ENCODE measurements at regions not wholly inside any gene's neighbourhood (a gene's known extent, or its start where the extent isn't known, plus 50 kb on each side); places are given as distances from the start of the nearest gene placed in this dataset.

GRCh38 chr3:117356091-117356705 is 646.6 kb downstream of the TUSC7 start:
- intact Hi-C loops (cut with micrococcal nuclease), result no loop called here
- H3K36me3 ChIP-seq (ENCODE audit: low read depth, low read length), result no peaks in the 10 kb centered on the region
- no peak overlapping the region for H2AFZ ChIP-seq (ENCODE audit: low read length)
- H3K9ac ChIP-seq (ENCODE audit: low read length), result no peak overlapping the region
- ATAC-seq, result no peak
- DNase-seq, result no peak
- no peaks in the 10 kb centered on the region for H3F3A ChIP-seq (ENCODE audit: low read length, unreplicated experiment)
- no peak overlapping the region for H3K27ac ChIP-seq (ENCODE audit: low read length)
- H3K4me2 ChIP-seq (ENCODE audit: low read length), result no peak overlapping the region
- BruUV-seq (replicated peaks), result no TSS peak
- H4K20me1 ChIP-seq (ENCODE audit: low read length), result no peaks in the 10 kb centered on the region
- no peak for TF ChIP-seq EZH2 (IDR thresholded peaks at IDR 0.05; ENCODE audit: low read length, unreplicated experiment)
- no peak for TF ChIP-seq EZH2phosphoT487 (IDR thresholded peaks at IDR 0.05; ENCODE audit: borderline replicate concordance, low read length)
- TF ChIP-seq, protein P1, sequence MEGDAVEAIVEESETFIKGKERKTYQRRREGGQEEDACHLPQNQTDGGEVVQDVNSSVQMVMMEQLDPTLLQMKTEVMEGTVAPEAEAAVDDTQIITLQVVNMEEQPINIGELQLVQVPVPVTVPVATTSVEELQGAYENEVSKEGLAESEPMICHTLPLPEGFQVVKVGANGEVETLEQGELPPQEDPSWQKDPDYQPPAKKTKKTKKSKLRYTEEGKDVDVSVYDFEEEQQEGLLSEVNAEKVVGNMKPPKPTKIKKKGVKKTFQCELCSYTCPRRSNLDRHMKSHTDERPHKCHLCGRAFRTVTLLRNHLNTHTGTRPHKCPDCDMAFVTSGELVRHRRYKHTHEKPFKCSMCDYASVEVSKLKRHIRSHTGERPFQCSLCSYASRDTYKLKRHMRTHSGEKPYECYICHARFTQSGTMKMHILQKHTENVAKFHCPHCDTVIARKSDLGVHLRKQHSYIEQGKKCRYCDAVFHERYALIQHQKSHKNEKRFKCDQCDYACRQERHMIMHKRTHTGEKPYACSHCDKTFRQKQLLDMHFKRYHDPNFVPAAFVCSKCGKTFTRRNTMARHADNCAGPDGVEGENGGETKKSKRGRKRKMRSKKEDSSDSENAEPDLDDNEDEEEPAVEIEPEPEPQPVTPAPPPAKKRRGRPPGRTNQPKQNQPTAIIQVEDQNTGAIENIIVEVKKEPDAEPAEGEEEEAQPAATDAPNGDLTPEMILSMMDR (conservative IDR thresholded peaks at IDR 0.05; ENCODE audit: low read depth, low read length), result no peak
- ChIA-PET CTCF (no interaction called here), POLR2A (ENCODE audit: unreplicated experiment) (no interaction called here)
- H3K9me2 ChIP-seq (replicated peaks; ENCODE audit: low read length), result no peaks in the 10 kb centered on the region
- no peaks in the 10 kb centered on the region for H3K79me2 ChIP-seq (ENCODE audit: low read length)
- H3K27me3 ChIP-seq (ENCODE audit: low read length), result no peaks in the 10 kb centered on the region
- no peaks in the 10 kb centered on the region for H3K4me1 ChIP-seq (ENCODE audit: insufficient read depth, low read length)
- H3K4me3 ChIP-seq (ENCODE audit: low read length), result no peak overlapping the region
- no peaks in the 10 kb centered on the region; the same call in 1 of the 2 replicates for H3K9me3 ChIP-seq (ENCODE audit: low read length)

- Histone ChIP-seq H3K9me2 (replicated peaks; ENCODE audit: low read length) (no peaks in the 10 kb centered on the region), H3K27ac (ENCODE audit: low read length) (no peak overlapping the region), H2AFZ (ENCODE audit: low read length) (no peak overlapping the region), H3K36me3 (ENCODE audit: low read depth, low read length) (no peaks in the 10 kb centered on the region), H3K9ac (ENCODE audit: low read length) (no peak overlapping the region), H3K9me3 (ENCODE audit: low read length) (no peaks in the 10 kb centered on the region; the same call in 1 of the 2 replicates), H3K4me3 (ENCODE audit: low read length) (no peak overlapping the region), H3K27me3 (ENCODE audit: low read length) (no peaks in the 10 kb centered on the region), H3K4me2 (ENCODE audit: low read length) (no peak overlapping the region), H4K20me1 (ENCODE audit: low read length) (no peaks in the 10 kb centered on the region), H3K79me2 (ENCODE audit: low read length) (no peaks in the 10 kb centered on the region), H3K4me1 (ENCODE audit: insufficient read depth, low read length) (no peaks in the 10 kb centered on the region), H3F3A (ENCODE audit: low read length, unreplicated experiment) (no peaks in the 10 kb centered on the region)
- BruUV-seq (replicated peaks), result no TSS peak
- ChIA-PET POLR2A (ENCODE audit: unreplicated experiment) (no interaction called here), CTCF (no interaction called here)
- TF ChIP-seq EZH2phosphoT487 (IDR thresholded peaks at IDR 0.05; ENCODE audit: borderline replicate concordance, low read length), result no peak
- no peak for TF ChIP-seq EZH2 (IDR thresholded peaks at IDR 0.05; ENCODE audit: low read length, unreplicated experiment)
- TF ChIP-seq, protein P1 (conservative IDR thresholded peaks at IDR 0.05; ENCODE audit: low read depth, low read length), result no peak
- no peak for ATAC-seq
- intact Hi-C loops (cut with micrococcal nuclease), result no loop called here
- DNase-seq, result no peak
Observed at GRCh38 chr3:117358717-117359314, 649.2 kb downstream of the TUSC7 start.

DNA sequence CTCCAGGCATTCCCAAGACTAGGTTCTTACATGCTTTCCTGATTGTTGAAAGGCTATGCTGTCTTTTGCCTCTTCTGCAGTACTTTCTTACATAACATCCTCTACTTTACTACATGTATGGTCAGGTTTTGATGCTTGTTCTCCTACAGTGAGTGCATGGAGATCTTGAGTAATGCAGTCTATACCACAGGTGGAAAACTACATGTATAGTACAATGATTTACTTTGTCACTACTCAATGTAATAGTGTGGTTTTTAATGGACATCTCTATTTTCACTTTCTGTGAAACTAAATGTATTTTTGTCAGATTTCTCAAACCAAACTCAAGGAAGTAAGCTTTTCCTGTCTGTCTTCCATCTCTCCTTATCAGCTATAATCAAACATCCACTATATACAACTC is 657.0 kb downstream of the TUSC7 start:
- Histone ChIP-seq H3K4me3 (ENCODE audit: low read length) (no peak overlapping the region), H3K9me3 (ENCODE audit: low read length) (peaks cover 27% of the 10 kb centered on the region), H3K36me3 (ENCODE audit: low read depth, low read length) (no peaks in the 10 kb centered on the region), H3K79me2 (ENCODE audit: low read length) (no peaks in the 10 kb centered on the region), H3K4me2 (ENCODE audit: low read length) (no peak overlapping the region), H3K9ac (ENCODE audit: low read length) (no peak overlapping the region), H3K9me2 (replicated peaks; ENCODE audit: low read length) (no peaks in the 10 kb centered on the region), H3K27me3 (ENCODE audit: low read length) (no peaks in the 10 kb centered on the region), H4K20me1 (ENCODE audit: low read length) (0 out of 2 replicates have a peak, but pooled peaks cover 2% of the 10 kb centered on the region), H3F3A (ENCODE audit: low read length, unreplicated experiment) (no peaks in the 10 kb centered on the region), H3K27ac (ENCODE audit: low read length) (no peak overlapping the region), H3K4me1 (ENCODE audit: insufficient read depth, low read length) (no peaks in the 10 kb centered on the region), H2AFZ (ENCODE audit: low read length) (no peak overlapping the region)
- DNase-seq (no peak), ATAC-seq (no peak)
- POLR2A ChIA-PET (ENCODE audit: unreplicated experiment), result no interaction called here
- TF ChIP-seq EZH2phosphoT487 (IDR thresholded peaks at IDR 0.05; ENCODE audit: borderline replicate concordance, low read length), result no peak
- TF ChIP-seq, protein P1 (conservative IDR thresholded peaks at IDR 0.05; ENCODE audit: low read depth, low read length), result no peak
- TF ChIP-seq EZH2 (IDR thresholded peaks at IDR 0.05; ENCODE audit: low read length, unreplicated experiment), result no peak
- BruUV-seq (replicated peaks), result no TSS peak
- CTCF ChIA-PET, result no interaction called here
- intact Hi-C loops (cut with micrococcal nuclease), result no loop called here

Data from PC-3 (cell line).